GM12878 (cell line): ENCODE measurements at regions not wholly inside any gene's neighbourhood (a gene's known extent, or its start where the extent isn't known, plus 50 kb on each side); places are given as distances from the start of the nearest gene placed in this dataset.

Source experiments
- DPF2 ChIP-seq: fragments of 450-650 bp; IDR thresholded peaks from 2 replicates; pipeline ENCODE4 v1.6.1; 2017; ENCODE audit warnings: mild to moderate bottlenecking
- ETV6 ChIP-seq, 2 experiments: fragments of 450-650 bp in 1 of 2; IDR thresholded peaks in 1 of 2; conservative IDR thresholded peaks in 1 of 2; 2 replicates each; pipeline ENCODE4 v1.6.1; 2014; ENCODE audit warnings: antibody characterized with exemption in 1 of 2, borderline replicate concordance in 1 of 2, low read depth in 1 of 2, mild to moderate bottlenecking in 1 of 2, moderate library complexity in 1 of 2
- FOXM1 ChIP-seq: IDR thresholded peaks from 2 replicates; pipeline ENCODE4 v1.6.1; 2012; ENCODE audit warnings: low read depth, mild to moderate bottlenecking, inconsistent platforms, low read length, moderate library complexity
- GABPA ChIP-seq: IDR thresholded peaks from 2 replicates; pipeline ENCODE4 v1.6.1; 2014; ENCODE audit warnings: antibody characterized with exemption, low read depth, mild to moderate bottlenecking, inconsistent platforms
- IKZF1 ChIP-seq: fragments of 450-650 bp; conservative IDR thresholded peaks from 2 replicates; pipeline ENCODE4 v1.6.1; 2017; ENCODE audit warnings: antibody characterized with exemption, mild to moderate bottlenecking
- IKZF2 ChIP-seq, 2 experiments: fragments of 450-650 bp; IDR thresholded peaks; 2 replicates each; pipeline ENCODE4 v1.6.1; 2017; ENCODE audit warnings: mild to moderate bottlenecking in 2 of 2, moderate library complexity in 2 of 2
- MTA3 ChIP-seq: IDR thresholded peaks from 2 replicates; pipeline ENCODE4 v1.6.1; 2012; ENCODE audit warnings: low read length, inconsistent platforms, borderline replicate concordance
- NKRF ChIP-seq: fragments of 450-650 bp; conservative IDR thresholded peaks from 2 replicates; pipeline ENCODE4 v1.6.1; 2017; ENCODE audit warnings: mild to moderate bottlenecking, moderate library complexity
- POLR2AphosphoS5 ChIP-seq: IDR thresholded peaks from 2 replicates; pipeline ENCODE4 v1.6.1; 2011; ENCODE audit warnings: mild to moderate bottlenecking, low read length, inconsistent platforms
- RCOR1 ChIP-seq: conservative IDR thresholded peaks from 2 replicates; pipeline ENCODE4 v1.6.1; 2012; ENCODE audit warnings: low read depth, low read length, improper control_type of control experiment
- RELA ChIP-seq: fragments of 450-650 bp; IDR thresholded peaks from 2 replicates; pipeline ENCODE4 v1.8.0; 2014; ENCODE audit warnings: borderline replicate concordance; ENCODE audit not compliant: partially characterized antibody
- RFX5 ChIP-seq: IDR thresholded peaks from 2 replicates; pipeline ENCODE4 v1.6.1; 2011; ENCODE audit warnings: low read depth, low read length, improper control_type of control experiment
- RUNX3 ChIP-seq: IDR thresholded peaks from 2 replicates; pipeline ENCODE4 v1.6.1; 2012; ENCODE audit warnings: low read length, inconsistent platforms
- SREBF2 ChIP-seq: IDR thresholded peaks from 2 replicates; pipeline ENCODE4 v1.6.1; 2012; ENCODE audit warnings: mild to moderate bottlenecking, low read length
- SRF ChIP-seq, 2 experiments: IDR thresholded peaks; 2 replicates each; pipeline ENCODE4 v1.6.1; 2011; ENCODE audit warnings: low read depth in 2 of 2, low read length in 2 of 2, mild to moderate bottlenecking in 1 of 2, moderate library complexity in 1 of 2
- STAT3 ChIP-seq: IDR thresholded peaks from 2 replicates; pipeline ENCODE4 v1.6.1; 2011; ENCODE audit warnings: low read depth, low read length, improper control_type of control experiment
- TCF7 ChIP-seq: IDR thresholded peaks from 2 replicates; pipeline ENCODE4 v1.6.1; 2014; ENCODE audit warnings: antibody characterized with exemption, borderline replicate concordance
- YY1 ChIP-seq: IDR thresholded peaks from 2 replicates; pipeline ENCODE4 v1.6.1; 2011; ENCODE audit warnings: low read depth, mild to moderate bottlenecking, low read length
- ZNF384 ChIP-seq: IDR thresholded peaks from 2 replicates; pipeline ENCODE4 v1.6.1; 2012; ENCODE audit warnings: low read depth, mild to moderate bottlenecking, low read length, improper control_type of control experiment, borderline replicate concordance
- ZZZ3 ChIP-seq: IDR thresholded peaks from 2 replicates; pipeline ENCODE4 v1.6.1; 2011; ENCODE audit warnings: low read depth; ENCODE audit not compliant: control insufficient read depth, insufficient read length
- TF ChIP-seq, protein P1 (sequence below): fragments of 450-650 bp; formaldehyde crosslinking; IDR thresholded peaks from 2 replicates; pipeline ENCODE4 v1.5.0; 2022; ENCODE audit warnings: mild to moderate bottlenecking, missing genetic modification characterization
- TF ChIP-seq, protein P2 (sequence below): fragments of 450-650 bp; IDR thresholded peaks from 2 replicates; pipeline ENCODE4 v1.6.1; 2018; ENCODE audit warnings: mild to moderate bottlenecking, low read depth, moderate library complexity; ENCODE audit not compliant: partially characterized antibody

DNA sequence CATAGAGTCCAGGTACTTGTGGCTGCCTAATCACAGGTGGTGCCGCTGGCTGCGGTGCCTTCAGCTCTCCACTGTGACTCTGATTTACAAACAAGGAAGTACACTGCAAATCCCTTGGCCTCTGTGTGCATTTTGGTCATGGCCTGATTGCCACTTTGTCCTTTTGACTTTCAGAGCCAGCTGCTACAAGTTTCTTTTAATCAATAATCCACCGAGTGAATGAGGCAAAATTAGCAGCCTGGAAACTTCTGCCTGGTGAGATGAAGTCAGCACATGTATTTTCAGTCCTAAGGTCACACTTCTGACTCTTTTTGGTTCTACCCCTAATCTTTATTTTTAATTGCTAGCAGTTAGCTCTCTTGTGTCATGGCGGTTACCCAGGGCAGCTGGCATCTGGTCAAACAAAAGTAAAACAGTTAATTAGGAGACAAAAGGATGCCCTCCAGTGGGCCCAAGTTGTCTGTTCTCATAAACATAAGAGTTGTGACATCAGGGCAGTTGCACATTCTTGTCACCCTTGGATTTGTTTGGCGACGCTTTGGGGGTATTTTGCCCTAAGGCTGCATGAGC lies 62.3 kb upstream of the LNX1 start (continued):
- TF ChIP-seq, protein P1, sequence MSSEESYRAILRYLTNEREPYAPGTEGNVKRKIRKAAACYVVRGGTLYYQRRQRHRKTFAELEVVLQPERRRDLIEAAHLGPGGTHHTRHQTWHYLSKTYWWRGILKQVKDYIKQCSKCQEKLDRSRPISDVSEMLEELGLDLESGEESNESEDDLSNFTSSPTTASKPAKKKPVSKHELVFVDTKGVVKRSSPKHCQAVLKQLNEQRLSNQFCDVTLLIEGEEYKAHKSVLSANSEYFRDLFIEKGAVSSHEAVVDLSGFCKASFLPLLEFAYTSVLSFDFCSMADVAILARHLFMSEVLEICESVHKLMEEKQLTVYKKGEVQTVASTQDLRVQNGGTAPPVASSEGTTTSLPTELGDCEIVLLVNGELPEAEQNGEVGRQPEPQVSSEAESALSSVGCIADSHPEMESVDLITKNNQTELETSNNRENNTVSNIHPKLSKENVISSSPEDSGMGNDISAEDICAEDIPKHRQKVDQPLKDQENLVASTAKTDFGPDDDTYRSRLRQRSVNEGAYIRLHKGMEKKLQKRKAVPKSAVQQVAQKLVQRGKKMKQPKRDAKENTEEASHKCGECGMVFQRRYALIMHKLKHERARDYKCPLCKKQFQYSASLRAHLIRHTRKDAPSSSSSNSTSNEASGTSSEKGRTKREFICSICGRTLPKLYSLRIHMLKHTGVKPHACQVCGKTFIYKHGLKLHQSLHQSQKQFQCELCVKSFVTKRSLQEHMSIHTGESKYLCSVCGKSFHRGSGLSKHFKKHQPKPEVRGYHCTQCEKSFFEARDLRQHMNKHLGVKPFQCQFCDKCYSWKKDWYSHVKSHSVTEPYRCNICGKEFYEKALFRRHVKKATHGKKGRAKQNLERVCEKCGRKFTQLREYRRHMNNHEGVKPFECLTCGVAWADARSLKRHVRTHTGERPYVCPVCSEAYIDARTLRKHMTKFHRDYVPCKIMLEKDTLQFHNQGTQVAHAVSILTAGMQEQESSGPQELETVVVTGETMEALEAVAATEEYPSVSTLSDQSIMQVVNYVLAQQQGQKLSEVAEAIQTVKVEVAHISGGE (CRISPR knock-in tag), result no peak
- TF ChIP-seq SRF (IDR thresholded peaks at IDR 0.05; ENCODE audit: low read depth in 2 of 2, low read length in 2 of 2) (no peak), DPF2 (no peak; the same call in 1 of the 2 replicates), RUNX3 (peak; percentile 21; the same call in 1 of the 2 replicates), POLR2AphosphoS5 (no peak), ETV6 (conservative IDR thresholded peaks at IDR 0.05 in 1 of 2, IDR thresholded peaks at IDR 0.05 in 1 of 2; ENCODE audit: borderline replicate concordance in 1 of 2, low read depth in 1 of 2) (no peak), IKZF2 (IDR thresholded peaks at IDR 0.05) (peak; percentile 28 to 53; a peak in 2 of 4 replicates), STAT3 (no peak), GABPA (no peak), ZZZ3 (no peak), NKRF (no peak), RCOR1 (no peak), MTA3 (no peak), RELA (no peak), ZNF384 (no peak), YY1 (peak; percentile 83), IKZF1 (peak; percentile 62), TCF7 (no peak), SREBF2 (no peak), FOXM1 (no peak), RFX5 (no peak)
- TF ChIP-seq, protein P2, sequence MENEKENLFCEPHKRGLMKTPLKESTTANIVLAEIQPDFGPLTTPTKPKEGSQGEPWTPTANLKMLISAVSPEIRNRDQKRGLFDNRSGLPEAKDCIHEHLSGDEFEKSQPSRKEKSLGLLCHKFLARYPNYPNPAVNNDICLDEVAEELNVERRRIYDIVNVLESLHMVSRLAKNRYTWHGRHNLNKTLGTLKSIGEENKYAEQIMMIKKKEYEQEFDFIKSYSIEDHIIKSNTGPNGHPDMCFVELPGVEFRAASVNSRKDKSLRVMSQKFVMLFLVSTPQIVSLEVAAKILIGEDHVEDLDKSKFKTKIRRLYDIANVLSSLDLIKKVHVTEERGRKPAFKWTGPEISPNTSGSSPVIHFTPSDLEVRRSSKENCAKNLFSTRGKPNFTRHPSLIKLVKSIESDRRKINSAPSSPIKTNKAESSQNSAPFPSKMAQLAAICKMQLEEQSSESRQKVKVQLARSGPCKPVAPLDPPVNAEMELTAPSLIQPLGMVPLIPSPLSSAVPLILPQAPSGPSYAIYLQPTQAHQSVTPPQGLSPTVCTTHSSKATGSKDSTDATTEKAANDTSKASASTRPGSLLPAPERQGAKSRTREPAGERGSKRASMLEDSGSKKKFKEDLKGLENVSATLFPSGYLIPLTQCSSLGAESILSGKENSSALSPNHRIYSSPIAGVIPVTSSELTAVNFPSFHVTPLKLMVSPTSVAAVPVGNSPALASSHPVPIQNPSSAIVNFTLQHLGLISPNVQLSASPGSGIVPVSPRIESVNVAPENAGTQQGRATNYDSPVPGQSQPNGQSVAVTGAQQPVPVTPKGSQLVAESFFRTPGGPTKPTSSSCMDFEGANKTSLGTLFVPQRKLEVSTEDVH, result no peak
